Kidney epithelial cell (primary cell): ENCODE measurements at regions not wholly inside any gene's neighbourhood (a gene's known extent, or its start where the extent isn't known, plus 50 kb on each side); places are given as distances from the start of the nearest gene placed in this dataset.

Experiments used
- DNase-seq: peaks from one replicate; pipeline ENCODE4 v3.0.0-alpha.2; 2010; ENCODE audit warnings: low read depth
- H3K27me3 ChIP-seq: 2 replicates; pipeline ENCODE4 v1.6.0; 2011; ENCODE audit warnings: low read length; ENCODE audit not compliant: control insufficient read depth, insufficient read depth
- H3K36me3 ChIP-seq: 2 replicates; pipeline ENCODE4 v1.5.1; 2011; ENCODE audit warnings: low read length; ENCODE audit not compliant: control insufficient read depth, insufficient read depth
- H3K4me3 ChIP-seq: 2 replicates; pipeline ENCODE4 v1.5.1; 2011; ENCODE audit warnings: low read depth, mild to moderate bottlenecking, control low read depth, low read length
- TF ChIP-seq, protein P1 (sequence below): IDR thresholded peaks from 2 replicates; pipeline ENCODE4 v1.5.1; 2011; ENCODE audit warnings: mild to moderate bottlenecking, moderate library complexity, low read length, control low read depth, inconsistent platforms; ENCODE audit not compliant: insufficient read depth, poor library complexity, severe bottlenecking

DNA sequence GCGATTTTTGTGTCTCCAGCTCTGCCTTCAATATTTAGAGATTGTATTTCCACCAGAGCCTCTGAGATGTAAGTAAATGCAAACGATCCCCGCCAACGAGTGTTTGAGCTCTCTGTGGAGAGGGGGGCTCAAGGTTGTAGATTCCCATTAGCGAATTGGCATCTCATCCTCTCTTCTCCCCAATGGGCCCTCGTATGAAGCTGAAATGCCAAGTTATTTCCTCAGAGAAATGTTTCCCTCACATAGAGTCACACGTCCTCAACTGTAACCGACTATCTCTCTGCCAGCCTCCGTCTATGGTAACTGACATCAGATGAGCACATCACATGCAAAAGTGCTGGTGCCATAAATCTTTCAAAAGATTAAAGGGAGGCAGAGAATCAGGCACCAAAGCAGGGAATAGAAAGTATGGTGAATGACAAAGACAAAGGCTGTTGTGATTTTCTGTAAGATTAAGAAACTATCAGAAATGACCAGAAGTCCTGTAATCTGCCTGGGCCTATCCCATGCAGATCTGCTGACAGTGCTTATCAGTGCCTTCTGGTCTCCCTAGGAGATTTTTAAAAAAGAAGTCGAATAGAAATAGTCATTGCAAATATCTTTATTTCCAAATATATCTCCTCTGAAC is 157.1 kb downstream of the PDGFRA start:
- Histone ChIP-seq H3K4me3 (no peak overlapping the region), H3K27me3 (no peaks in the 10 kb centered on the region), H3K36me3 (no peaks in the 10 kb centered on the region)
- DNase-seq = no peak
- TF ChIP-seq, protein P1, sequence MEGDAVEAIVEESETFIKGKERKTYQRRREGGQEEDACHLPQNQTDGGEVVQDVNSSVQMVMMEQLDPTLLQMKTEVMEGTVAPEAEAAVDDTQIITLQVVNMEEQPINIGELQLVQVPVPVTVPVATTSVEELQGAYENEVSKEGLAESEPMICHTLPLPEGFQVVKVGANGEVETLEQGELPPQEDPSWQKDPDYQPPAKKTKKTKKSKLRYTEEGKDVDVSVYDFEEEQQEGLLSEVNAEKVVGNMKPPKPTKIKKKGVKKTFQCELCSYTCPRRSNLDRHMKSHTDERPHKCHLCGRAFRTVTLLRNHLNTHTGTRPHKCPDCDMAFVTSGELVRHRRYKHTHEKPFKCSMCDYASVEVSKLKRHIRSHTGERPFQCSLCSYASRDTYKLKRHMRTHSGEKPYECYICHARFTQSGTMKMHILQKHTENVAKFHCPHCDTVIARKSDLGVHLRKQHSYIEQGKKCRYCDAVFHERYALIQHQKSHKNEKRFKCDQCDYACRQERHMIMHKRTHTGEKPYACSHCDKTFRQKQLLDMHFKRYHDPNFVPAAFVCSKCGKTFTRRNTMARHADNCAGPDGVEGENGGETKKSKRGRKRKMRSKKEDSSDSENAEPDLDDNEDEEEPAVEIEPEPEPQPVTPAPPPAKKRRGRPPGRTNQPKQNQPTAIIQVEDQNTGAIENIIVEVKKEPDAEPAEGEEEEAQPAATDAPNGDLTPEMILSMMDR = no peak

DNA sequence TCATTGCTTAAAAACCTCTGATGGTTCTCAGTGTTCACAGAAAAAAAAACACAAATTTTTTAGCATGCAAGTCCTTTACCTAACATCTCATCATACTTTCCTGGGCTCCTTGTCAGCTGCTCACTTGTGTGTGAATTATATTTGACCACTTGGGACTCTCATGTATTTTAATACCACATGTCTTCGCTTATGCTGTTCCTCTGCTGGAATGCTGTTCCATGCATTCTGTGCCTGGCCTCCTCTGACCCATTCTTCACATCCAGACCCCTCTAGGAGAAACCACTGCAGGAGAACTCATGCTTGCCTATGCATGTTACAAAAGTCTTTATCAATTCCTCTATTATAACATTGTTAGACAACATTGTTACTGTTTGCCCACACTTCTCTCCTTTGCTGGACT is 157.6 kb downstream of the PDGFRA start:
- TF ChIP-seq, protein P1 = no peak
- DNase-seq = no peak
- no peaks in the 10 kb centered on the region for H3K36me3 ChIP-seq
- no peaks in the 10 kb centered on the region for H3K27me3 ChIP-seq
- H3K4me3 ChIP-seq = no peak overlapping the region

DNA sequence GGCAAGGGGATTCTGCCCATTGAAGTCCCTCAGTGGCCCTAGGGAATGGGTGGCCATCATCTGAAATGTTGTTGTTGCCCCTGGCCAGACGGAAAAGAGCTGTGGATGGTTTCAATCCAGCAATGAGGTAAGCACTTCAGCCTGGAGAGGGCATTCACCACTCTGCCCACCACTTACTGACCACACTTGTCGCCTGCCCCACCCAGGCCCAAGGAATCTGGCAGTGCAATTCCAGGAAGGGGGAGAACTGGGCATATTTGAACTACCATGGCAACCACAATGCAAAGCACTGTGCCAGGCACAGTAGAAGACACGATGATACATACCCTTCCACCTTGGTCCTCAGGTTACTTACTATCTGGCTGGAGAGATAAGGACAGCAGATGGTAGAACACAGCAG is 161.6 kb downstream of the PDGFRA start:
- no peak for DNase-seq
- TF ChIP-seq, protein P1 = no peak
- no peak overlapping the region for H3K4me3 ChIP-seq
- H3K36me3 ChIP-seq = no peaks in the 10 kb centered on the region
- no peaks in the 10 kb centered on the region for H3K27me3 ChIP-seq

DNA sequence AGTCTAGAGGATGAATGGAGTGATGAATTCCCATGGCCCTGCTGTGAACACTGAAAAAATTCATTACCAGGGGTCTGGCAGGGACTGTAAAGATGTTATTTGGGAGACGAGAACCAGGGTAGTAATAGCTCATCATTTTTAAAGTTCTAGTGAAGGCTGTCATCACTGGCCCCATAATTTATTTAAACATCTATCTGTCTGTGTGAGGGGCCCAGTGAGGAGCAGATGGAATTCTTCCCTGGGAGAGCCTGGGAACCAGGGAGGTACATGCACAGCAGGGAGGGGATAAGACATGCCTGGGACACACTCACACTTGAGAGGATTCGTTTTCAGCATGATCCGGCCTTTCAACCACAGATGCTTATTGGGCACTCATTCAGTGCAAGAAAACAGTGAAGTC is 162.0 kb downstream of the PDGFRA start:
- Histone ChIP-seq H3K27me3 (no peaks in the 10 kb centered on the region), H3K4me3 (no peak overlapping the region), H3K36me3 (no peaks in the 10 kb centered on the region)
- TF ChIP-seq, protein P1 = no peak
- no peak for DNase-seq

DNA sequence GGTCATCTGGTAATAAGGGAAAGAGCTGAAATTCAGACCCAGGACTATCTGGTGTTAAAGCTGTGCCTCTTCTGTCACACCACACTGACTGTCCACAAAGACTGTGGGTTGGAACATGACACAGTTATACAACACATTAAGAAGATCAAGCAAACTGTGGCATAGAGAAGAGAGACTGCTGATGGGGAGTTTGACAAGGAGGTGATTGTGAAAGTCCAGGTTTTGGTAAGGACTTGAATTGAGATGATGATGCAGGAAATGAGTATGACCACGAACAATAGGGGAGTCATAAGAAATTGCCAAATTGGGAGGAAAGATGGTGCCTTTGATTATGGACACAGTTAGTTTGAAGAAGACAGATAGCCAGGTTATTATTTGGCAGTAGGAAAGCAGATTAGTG is 163.4 kb downstream of the PDGFRA start:
- Histone ChIP-seq H3K36me3 (no peaks in the 10 kb centered on the region), H3K4me3 (no peak overlapping the region), H3K27me3 (no peaks in the 10 kb centered on the region)
- TF ChIP-seq, protein P1 = no peak
- DNase-seq = no peak

DNA sequence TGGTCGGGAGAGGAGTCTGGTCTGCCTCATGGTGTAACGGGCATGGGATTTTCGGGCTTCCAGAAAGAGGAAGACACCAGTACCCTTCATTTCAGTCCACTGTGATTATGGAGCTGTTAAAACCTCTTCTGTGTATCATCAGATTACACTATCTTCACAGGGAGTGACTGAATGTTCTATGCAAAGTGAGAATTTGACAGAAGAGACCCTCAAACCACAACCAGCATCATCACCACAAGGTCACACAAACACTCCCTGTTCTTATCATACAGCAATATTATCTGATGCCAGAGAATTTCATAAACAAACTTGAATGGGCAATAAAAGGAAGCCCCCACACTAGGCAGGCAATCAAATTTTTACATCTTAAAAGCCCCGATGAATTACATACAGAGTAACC is 164.2 kb downstream of the PDGFRA start:
- no peak for DNase-seq
- Histone ChIP-seq H3K4me3 (no peak overlapping the region), H3K27me3 (no peaks in the 10 kb centered on the region), H3K36me3 (no peaks in the 10 kb centered on the region)
- TF ChIP-seq, protein P1 = no peak
